ENCODE measurements at regions not wholly inside any gene's neighbourhood (a gene's known extent, or its start where the extent isn't known, plus 50 kb on each side); places are given as distances from the start of the nearest gene placed in this dataset.

DNA sequence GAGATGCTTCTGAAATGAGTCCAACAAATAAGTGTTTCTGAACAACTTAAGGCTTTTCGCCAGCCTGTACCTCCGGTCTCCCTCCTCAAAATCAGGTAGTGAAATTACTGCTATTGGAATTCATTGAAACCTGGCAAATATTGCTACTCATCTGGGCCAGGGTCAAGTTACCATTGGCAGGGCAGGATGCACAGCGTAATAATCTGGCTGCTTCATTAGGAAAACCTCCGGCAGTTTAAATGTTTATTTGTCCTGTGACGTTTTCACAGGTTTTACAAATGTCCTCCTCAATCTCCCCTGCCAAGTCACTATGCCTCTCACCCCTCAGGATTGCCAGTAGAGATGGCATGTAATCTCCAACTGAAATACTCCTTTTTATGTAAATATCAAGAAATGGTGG is 92.6 kb upstream of the KDR start:
- no peak overlapping the region for H3K4me2 ChIP-seq (ENCODE audit: insufficient read depth, low read length)
- H3K9ac ChIP-seq (replicated peaks; ENCODE audit: extremely low read depth, insufficient read depth, low read length), result no peak overlapping the region
- H2AFZ ChIP-seq (ENCODE audit: low read depth, low read length), result no peak overlapping the region
- TF ChIP-seq POLR2A (IDR thresholded peaks at IDR 0.05; ENCODE audit: low read depth, low read length), result no peak
- TF ChIP-seq MYC (IDR thresholded peaks at IDR 0.05; ENCODE audit: low read depth, low read length), result no peak
- TF ChIP-seq POLR2AphosphoS5 (IDR thresholded peaks at IDR 0.05; ENCODE audit: insufficient read depth, low read depth, low read length), result no peak
- TF ChIP-seq EZH2 (IDR thresholded peaks at IDR 0.05; ENCODE audit: borderline replicate concordance, low read depth, low read length, severe bottlenecking), result no peak
- no peak for TF ChIP-seq JUN (IDR thresholded peaks at IDR 0.05; ENCODE audit: borderline replicate concordance, insufficient read depth, insufficient read length, low read depth)
- no peak for TF ChIP-seq FOS (IDR thresholded peaks at IDR 0.05; ENCODE audit: borderline replicate concordance, insufficient read depth, low read length)
- TF ChIP-seq, protein P1, sequence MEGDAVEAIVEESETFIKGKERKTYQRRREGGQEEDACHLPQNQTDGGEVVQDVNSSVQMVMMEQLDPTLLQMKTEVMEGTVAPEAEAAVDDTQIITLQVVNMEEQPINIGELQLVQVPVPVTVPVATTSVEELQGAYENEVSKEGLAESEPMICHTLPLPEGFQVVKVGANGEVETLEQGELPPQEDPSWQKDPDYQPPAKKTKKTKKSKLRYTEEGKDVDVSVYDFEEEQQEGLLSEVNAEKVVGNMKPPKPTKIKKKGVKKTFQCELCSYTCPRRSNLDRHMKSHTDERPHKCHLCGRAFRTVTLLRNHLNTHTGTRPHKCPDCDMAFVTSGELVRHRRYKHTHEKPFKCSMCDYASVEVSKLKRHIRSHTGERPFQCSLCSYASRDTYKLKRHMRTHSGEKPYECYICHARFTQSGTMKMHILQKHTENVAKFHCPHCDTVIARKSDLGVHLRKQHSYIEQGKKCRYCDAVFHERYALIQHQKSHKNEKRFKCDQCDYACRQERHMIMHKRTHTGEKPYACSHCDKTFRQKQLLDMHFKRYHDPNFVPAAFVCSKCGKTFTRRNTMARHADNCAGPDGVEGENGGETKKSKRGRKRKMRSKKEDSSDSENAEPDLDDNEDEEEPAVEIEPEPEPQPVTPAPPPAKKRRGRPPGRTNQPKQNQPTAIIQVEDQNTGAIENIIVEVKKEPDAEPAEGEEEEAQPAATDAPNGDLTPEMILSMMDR (IDR thresholded peaks at IDR 0.05; ENCODE audit: extremely low read depth in 1 of 2, insufficient read depth in 1 of 2, low read depth in 1 of 2, low read length in 2 of 2), result no peak
- TF ChIP-seq, protein P2, sequence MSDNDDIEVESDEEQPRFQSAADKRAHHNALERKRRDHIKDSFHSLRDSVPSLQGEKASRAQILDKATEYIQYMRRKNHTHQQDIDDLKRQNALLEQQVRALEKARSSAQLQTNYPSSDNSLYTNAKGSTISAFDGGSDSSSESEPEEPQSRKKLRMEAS (IDR thresholded peaks at IDR 0.05; ENCODE audit: insufficient read depth, insufficient read length), result no peak
- no peak for TF ChIP-seq GATA2 (IDR thresholded peaks at IDR 0.05; ENCODE audit: insufficient read depth, insufficient read length, low read depth, low read length)
- POLR2A ChIA-PET, result no interaction called here
- FAIRE-seq, result no peak
- no peak overlapping the region for H3K27ac ChIP-seq (ENCODE audit: insufficient read depth, low read depth, low read length)
- no TSS peak for BruUV-seq (replicated peaks)
- CTCF ChIA-PET, result interaction anchor here (1.3 kb wide), 1 partner anchor 34 kb away, joined by 3 read pairs; no protein-coding TSS in a partner anchor
- H3K9me3 ChIP-seq (replicated peaks; ENCODE audit: control insufficient read depth, insufficient read depth, low read length), result no peaks in the 10 kb centered on the region
- dilution Hi-C loops (cut with MboI; ENCODE audit: extremely low pct_ligation_motif_present, low sequenced_read_pairs) (no loop called here), intact Hi-C loops (cut with micrococcal nuclease) (no loop called here)
- H3K79me2 ChIP-seq (ENCODE audit: control insufficient read depth, insufficient read depth, low read length), result no peaks in the 10 kb centered on the region
- no peaks in the 10 kb centered on the region for H3K9me1 ChIP-seq (replicated peaks; ENCODE audit: control insufficient read depth, extremely low read depth, insufficient read depth, low read length)
- H3K36me3 ChIP-seq (ENCODE audit: control insufficient read depth in 2 of 2, extremely low read depth in 1 of 2, insufficient read depth in 2 of 2, low read length in 2 of 2), result no peaks in the 10 kb centered on the region
- no peaks in the 10 kb centered on the region for H4K20me1 ChIP-seq (replicated peaks; ENCODE audit: control insufficient read depth, extremely low read depth, insufficient read depth, low read length)
- peaks cover 20% of the 10 kb centered on the region for H3K4me1 ChIP-seq (ENCODE audit: control insufficient read depth, extremely low read depth, insufficient read depth, low read length)
- no peaks in the 10 kb centered on the region for H3K27me3 ChIP-seq (ENCODE audit: control insufficient read depth in 2 of 2, insufficient read depth in 2 of 2, low read length in 2 of 2)
- DNase-seq (ENCODE audit: low read depth, low spot score), result no peak
- no peak overlapping the region for H3K4me3 ChIP-seq (replicated peaks in 1 of 3; ENCODE audit: insufficient read depth in 1 of 3, low read depth in 1 of 3, low read length in 3 of 3)

All from endothelial cell of umbilical vein (primary cell).